Hepatocyte (in vitro differentiated cells): ENCODE measurements at regions not wholly inside any gene's neighbourhood (a gene's known extent, or its start where the extent isn't known, plus 50 kb on each side); places are given as distances from the start of the nearest gene placed in this dataset.

Experiments used
- EZH2phosphoT487 ChIP-seq: fragments of 200-600 bp; sonication (generic); IDR thresholded peaks from one replicate; pipeline ENCODE4 v1.6.1; 2018; ENCODE audit warnings: antibody characterized with exemption, mild to moderate bottlenecking, low read depth, moderate library complexity; ENCODE audit not compliant: unreplicated experiment, severe bottlenecking
- TF ChIP-seq, protein P1 (sequence below): fragments of 200-600 bp; sonication (generic); IDR thresholded peaks from 2 replicates; pipeline ENCODE4 v1.5.1; 2016; ENCODE audit warnings: antibody characterized with exemption, mild to moderate bottlenecking; ENCODE audit not compliant: poor library complexity

DNA sequence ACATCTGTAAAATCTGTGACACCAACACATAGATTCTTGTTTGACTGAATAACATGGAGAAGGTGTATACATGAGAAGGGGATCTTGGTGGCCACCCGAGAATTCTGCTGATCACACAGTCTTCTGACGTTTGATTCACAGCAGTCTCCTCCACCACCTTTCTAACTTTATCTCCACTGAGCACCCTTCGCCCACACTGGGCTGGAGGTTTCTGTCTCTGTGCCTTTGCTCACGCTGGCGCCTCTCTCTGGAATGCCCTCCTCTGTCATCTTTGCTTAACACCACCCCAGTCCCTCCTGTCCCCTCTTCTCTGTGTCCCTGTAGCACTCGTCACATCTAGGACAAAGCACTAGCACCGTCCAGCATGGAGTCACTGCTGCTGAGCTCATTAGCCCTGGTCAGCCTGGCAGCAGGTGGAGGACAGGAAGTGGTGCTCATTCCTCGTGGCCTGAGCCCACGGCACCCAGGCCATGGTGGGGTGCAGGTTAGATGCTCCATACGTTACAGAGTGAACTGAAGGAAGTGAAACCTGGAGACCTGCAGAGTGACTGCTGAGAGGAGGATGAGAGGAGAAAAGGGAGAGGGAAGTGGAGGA, 384.6 kb downstream of the UQCRFS1 start:
- no peak for TF ChIP-seq EZH2phosphoT487
- TF ChIP-seq, protein P1, sequence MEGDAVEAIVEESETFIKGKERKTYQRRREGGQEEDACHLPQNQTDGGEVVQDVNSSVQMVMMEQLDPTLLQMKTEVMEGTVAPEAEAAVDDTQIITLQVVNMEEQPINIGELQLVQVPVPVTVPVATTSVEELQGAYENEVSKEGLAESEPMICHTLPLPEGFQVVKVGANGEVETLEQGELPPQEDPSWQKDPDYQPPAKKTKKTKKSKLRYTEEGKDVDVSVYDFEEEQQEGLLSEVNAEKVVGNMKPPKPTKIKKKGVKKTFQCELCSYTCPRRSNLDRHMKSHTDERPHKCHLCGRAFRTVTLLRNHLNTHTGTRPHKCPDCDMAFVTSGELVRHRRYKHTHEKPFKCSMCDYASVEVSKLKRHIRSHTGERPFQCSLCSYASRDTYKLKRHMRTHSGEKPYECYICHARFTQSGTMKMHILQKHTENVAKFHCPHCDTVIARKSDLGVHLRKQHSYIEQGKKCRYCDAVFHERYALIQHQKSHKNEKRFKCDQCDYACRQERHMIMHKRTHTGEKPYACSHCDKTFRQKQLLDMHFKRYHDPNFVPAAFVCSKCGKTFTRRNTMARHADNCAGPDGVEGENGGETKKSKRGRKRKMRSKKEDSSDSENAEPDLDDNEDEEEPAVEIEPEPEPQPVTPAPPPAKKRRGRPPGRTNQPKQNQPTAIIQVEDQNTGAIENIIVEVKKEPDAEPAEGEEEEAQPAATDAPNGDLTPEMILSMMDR = no peak
